HG03520 (cell line): ENCODE measurements at regions not wholly inside any gene's neighbourhood (a gene's known extent, or its start where the extent isn't known, plus 50 kb on each side); places are given as distances from the start of the nearest gene placed in this dataset.
"Not testable (repeated sequence)": the region's sequence is repeated elsewhere in the genome, so short reads cannot be mapped to it uniquely, and the experiment has no call there.

Source experiments
- ATAC-seq: cut with Tn5 transposase; IDR thresholded peaks from one replicate; pipeline ENCODE4 v1.9.1; 2021; ENCODE audit warnings: mild to moderate bottlenecking, moderate library complexity; ENCODE audit not compliant: unreplicated experiment

GRCh38 chr6:8361259-8361658, 74.1 kb downstream of the SLC35B3 start:
- no peak for ATAC-seq

- ATAC-seq = no peak
These were observed 82.4 kb downstream of the SLC35B3 start for GRCh38 chr6:8352966-8353340.

GRCh38 chr6:8352335-8352965, 82.9 kb downstream of the SLC35B3 start:
- ATAC-seq = no peak

GRCh38 chr6:8343600-8343999, 91.7 kb downstream of the SLC35B3 start:
- no peak for ATAC-seq

GRCh38 chr6:8342241-8342819, 93.0 kb downstream of the SLC35B3 start:
- ATAC-seq = no peak

- peak; percentile 49 for ATAC-seq
These were observed 98.2 kb downstream of the SLC35B3 start for GRCh38 chr6:8337147-8337546.

GRCh38 chr6:8336406-8337057, 98.8 kb downstream of the SLC35B3 start:
- ATAC-seq = peak; percentile 13

GRCh38 chr6:8335896-8336295, 99.4 kb downstream of the SLC35B3 start:
- no peak for ATAC-seq

- no peak for ATAC-seq
These were observed 100.0 kb downstream of the SLC35B3 start for GRCh38 chr6:8335381-8335780.

- no peak for ATAC-seq
These were observed 101.2 kb downstream of the SLC35B3 start for GRCh38 chr6:8334113-8334512.

GRCh38 chr6:8329562-8329961, 105.8 kb downstream of the SLC35B3 start:
- ATAC-seq = no peak

GRCh38 chr6:8325743-8326142, 109.6 kb downstream of the SLC35B3 start:
- ATAC-seq = no peak

GRCh38 chr6:8322659-8323058, 112.7 kb downstream of the SLC35B3 start:
- no peak for ATAC-seq

GRCh38 chr6:8321671-8322404, 113.5 kb downstream of the SLC35B3 start:
- no peak for ATAC-seq

- no peak for ATAC-seq
These were observed 120.2 kb downstream of the SLC35B3 start for GRCh38 chr6:8315154-8315553.

GRCh38 chr6:8301502-8301901, 133.8 kb downstream of the SLC35B3 start:
- ATAC-seq = no peak

- no peak for ATAC-seq
These were observed 136.3 kb downstream of the SLC35B3 start for GRCh38 chr6:8299034-8299433.

- not testable (repeated sequence) for ATAC-seq
These were observed 152.4 kb downstream of the SLC35B3 start for GRCh38 chr6:8282946-8283345.

GRCh38 chr6:8282380-8282779, 153.0 kb downstream of the SLC35B3 start:
- ATAC-seq = no peak

GRCh38 chr6:8279041-8279805, 156.1 kb downstream of the SLC35B3 start:
- no peak for ATAC-seq

GRCh38 chr6:8278562-8278961, 156.8 kb downstream of the SLC35B3 start:
- no peak for ATAC-seq
